Psoas muscle (tissue), 7 donors: ENCODE measurements at regions not wholly inside any gene's neighbourhood (a gene's known extent, or its start where the extent isn't known, plus 50 kb on each side); places are given as distances from the start of the nearest gene placed in this dataset.

Experiments
- ATAC-seq, 4 donors: fragments of 200-7000 bp; cut with Tn5 transposase; one replicate each; pipeline ENCODE4 v1.9.1; 2020; ENCODE audit warnings: moderate library complexity in 3 of 4, mild to moderate bottlenecking in 2 of 4
- DNase-seq, 2 donors: peaks; one replicate each; pipeline ENCODE4 v3.0.0-alpha.2; 2020
- H3K27ac ChIP-seq: fragments of 200-600 bp; one replicate; pipeline ENCODE4 v1.8.0; 2022
- H3K27me3 ChIP-seq, 3 donors: fragments of 200-600 bp in 1 of 3; one replicate each; pipeline versions ENCODE4 v1.6.1 to v1.8.0; 2013 to 2022; ENCODE audit warnings: low read length in 2 of 3, mild to moderate bottlenecking in 2 of 3, moderate library complexity in 1 of 3; ENCODE audit not compliant: insufficient read depth in 3 of 3
- H3K36me3 ChIP-seq, 2 donors: fragments of 200-600 bp in 1 of 2; one replicate each; pipeline versions ENCODE4 v1.6.1 to v1.8.0; 2013 to 2022; ENCODE audit warnings: low read depth in 1 of 2, mild to moderate bottlenecking in 1 of 2, moderate library complexity in 1 of 2; ENCODE audit not compliant: insufficient read depth in 1 of 2
- H3K4me1 ChIP-seq: fragments of 200-600 bp; one replicate; pipeline ENCODE4 v1.8.0; 2022
- H3K4me3 ChIP-seq: fragments of 200-600 bp; one replicate; pipeline ENCODE4 v1.8.0; 2022; ENCODE audit warnings: mild to moderate bottlenecking
- H3K9me3 ChIP-seq: fragments of 200-600 bp; one replicate; pipeline ENCODE4 v1.8.0; 2022
- WGBS, 3 donors: extraction: QIAGEN DNeasy Blood & Tissue Kit; methylation state at CpG; one replicate each; pipeline versions ENCODE4 v1.1.6 to v1.1.7; 2013; 5-methylcytosine and 5-hydroxymethylcytosine counted together
- intact Hi-C, 2 donors: fragments of 100-400 bp; cut with DNase I; formaldehyde crosslinking; loops; one replicate each; pipeline versions ENCODE4 v1.11.0 to v1.14.2; 2022
- TF ChIP-seq, protein P1 (sequence below): fragments of 200-600 bp; IDR thresholded peaks from one replicate; pipeline ENCODE4 v1.8.0; 2022; ENCODE audit warnings: antibody characterized with exemption
- donor health status: healthy with polysubstance abuse.
- donor health status: DM: no; HTN: no; CAD: no; lungs with moderate emphysema.
- donor health status: Bipolar disorder and iron deficiency.
- donor health status: healthy.
- donor health status: DM: yes; HTN: yes; CAD: no.
- donor health status: DM: no; HTN: no; CAD: no.
- donor health status: DM: yes; HTN: yes; CAD: no.

- DNase-seq: no peak
- intact Hi-C loops: loop anchor here in 1 of 2 donors (10.0 kb wide), 1 partner anchor 76 kb away; no protein-coding TSS in a partner anchor
- Histone ChIP-seq H3K9me3 (no peaks in the 10 kb centered on the region), H3K27me3 (no peaks in the 10 kb centered on the region), H3K4me1 (peaks cover 43% of the 10 kb centered on the region), H3K4me3 (no peak overlapping the region), H3K27ac (no peak overlapping the region), H3K36me3 (no peaks in the 10 kb centered on the region)
- ATAC-seq: no peak
- WGBS, 3 donors: 89 to 93% (median 92%) methylated on average over 4 of the region's 4 CpGs
- TF ChIP-seq, protein P1, sequence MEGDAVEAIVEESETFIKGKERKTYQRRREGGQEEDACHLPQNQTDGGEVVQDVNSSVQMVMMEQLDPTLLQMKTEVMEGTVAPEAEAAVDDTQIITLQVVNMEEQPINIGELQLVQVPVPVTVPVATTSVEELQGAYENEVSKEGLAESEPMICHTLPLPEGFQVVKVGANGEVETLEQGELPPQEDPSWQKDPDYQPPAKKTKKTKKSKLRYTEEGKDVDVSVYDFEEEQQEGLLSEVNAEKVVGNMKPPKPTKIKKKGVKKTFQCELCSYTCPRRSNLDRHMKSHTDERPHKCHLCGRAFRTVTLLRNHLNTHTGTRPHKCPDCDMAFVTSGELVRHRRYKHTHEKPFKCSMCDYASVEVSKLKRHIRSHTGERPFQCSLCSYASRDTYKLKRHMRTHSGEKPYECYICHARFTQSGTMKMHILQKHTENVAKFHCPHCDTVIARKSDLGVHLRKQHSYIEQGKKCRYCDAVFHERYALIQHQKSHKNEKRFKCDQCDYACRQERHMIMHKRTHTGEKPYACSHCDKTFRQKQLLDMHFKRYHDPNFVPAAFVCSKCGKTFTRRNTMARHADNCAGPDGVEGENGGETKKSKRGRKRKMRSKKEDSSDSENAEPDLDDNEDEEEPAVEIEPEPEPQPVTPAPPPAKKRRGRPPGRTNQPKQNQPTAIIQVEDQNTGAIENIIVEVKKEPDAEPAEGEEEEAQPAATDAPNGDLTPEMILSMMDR: no peak
These were observed 182.7 kb downstream of the ANAPC1 start for GRCh38 chr2:111701266-111701665.

GRCh38 chr2:111701798-111702118, 182.2 kb downstream of the ANAPC1 start:
- intact Hi-C loops: loop anchor here in 1 of 2 donors (10.0 kb wide), 1 partner anchor 77 kb away; no protein-coding TSS in a partner anchor
- Histone ChIP-seq H3K9me3 (no peaks in the 10 kb centered on the region), H3K27me3 (no peaks in the 10 kb centered on the region), H3K4me3 (no peak overlapping the region), H3K27ac (no peak overlapping the region), H3K36me3 (no peaks in the 10 kb centered on the region), H3K4me1 (peaks cover 47% of the 10 kb centered on the region)
- WGBS, 3 donors: 78 to 90% (median 80%) methylated on average over 8 of the region's 8 CpGs
- TF ChIP-seq, protein P1: no peak
- DNase-seq (no peak), ATAC-seq (no peak)

- TF ChIP-seq, protein P1: peak; percentile 53
- peak in 3 of 4 donors; percentile 17 to 28 (median 27) for ATAC-seq
- DNase-seq: peak; percentile 43 to 69
- Histone ChIP-seq H3K27me3 (no peaks in the 10 kb centered on the region), H3K4me3 (no peak overlapping the region), H3K36me3 (no peaks in the 10 kb centered on the region), H3K27ac (peak overlapping the region; percentile 83), H3K9me3 (no peaks in the 10 kb centered on the region), H3K4me1 (peaks cover 47% of the 10 kb centered on the region)
- WGBS, 3 donors: 63 to 70% (median 65%) methylated on average over 14 of the region's 14 CpGs
- intact Hi-C loops: loop anchor here in 1 of 2 donors (10.0 kb wide), 1 partner anchor 77 kb away; no protein-coding TSS in a partner anchor
These were observed 181.7 kb downstream of the ANAPC1 start for GRCh38 chr2:111702119-111702803.

GRCh38 chr2:111702804-111703196, 181.2 kb downstream of the ANAPC1 start:
- no peak for ATAC-seq
- Histone ChIP-seq H3K4me3 (no peak overlapping the region), H3K27me3 (no peaks in the 10 kb centered on the region), H3K4me1 (peaks cover 47% of the 10 kb centered on the region), H3K9me3 (no peaks in the 10 kb centered on the region), H3K36me3 (no peaks in the 10 kb centered on the region), H3K27ac (peak overlapping the region; percentile 83)
- no peak for DNase-seq
- TF ChIP-seq, protein P1: no peak
- intact Hi-C loops: loop anchor here in 1 of 2 donors (10.0 kb wide), 1 partner anchor 78 kb away; no protein-coding TSS in a partner anchor
- WGBS, 3 donors: 77 to 83% (median 79%) methylated on average over 7 of the region's 7 CpGs
